IMR-90 (cell line): ENCODE measurements at regions not wholly inside any gene's neighbourhood (a gene's known extent, or its start where the extent isn't known, plus 50 kb on each side); places are given as distances from the start of the nearest gene placed in this dataset.
A peak's percentile ranks its signal among the peaks of the same experiment; 100 is the strongest.

Experiments
- ATAC-seq: fragments of 200-7000 bp; cut with Tn5 transposase; 2 replicates; pipeline ENCODE4 v1.9.1; 2020; ENCODE audit warnings: low read depth, mild to moderate bottlenecking, moderate library complexity
- BruUV-seq: library from RNA; stranded (reverse); fragments of 400-500 nt; replicated peaks from 2 replicates; lab custom pipeline; 2021; lab: Mats Ljungman, UMichigan
- CTCF ChIA-PET: fragments of 300-600 bp; formaldehyde crosslinking; extraction: SDS; loops from one replicate; lab custom pipeline; 2021; ENCODE audit warnings: antibody characterized with exemption; lab: Yijun Ruan, JAX
- POLR2A ChIA-PET: fragments of 300-600 bp; sonication (Branson Sonifier 250); formaldehyde crosslinking; loops from one replicate; lab custom pipeline; 2022; ENCODE audit warnings: antibody characterized with exemption; ENCODE audit not compliant: unreplicated experiment; lab: Charles Lee
- DNase-seq: peaks from one replicate; pipeline ENCODE4 v3.0.0; 2013
- H2AFZ ChIP-seq: replicated peaks from 2 replicates; pipeline ENCODE3; 2013; ENCODE audit warnings: low read length, mild to moderate bottlenecking; ENCODE audit not compliant: poor library complexity
- H2AK5ac ChIP-seq: 2 replicates; pipeline ENCODE4 v1.6.1; 2013; ENCODE audit warnings: low read depth, low read length, inconsistent platforms
- H2AK9ac ChIP-seq: replicated peaks from 2 replicates; pipeline ENCODE3; 2013; ENCODE audit warnings: mild to moderate bottlenecking, low read depth, low read length, moderate library complexity; ENCODE audit not compliant: poor library complexity
- H2BK120ac ChIP-seq: 2 replicates; pipeline ENCODE4 v1.6.1; 2013; ENCODE audit warnings: low read depth, low read length, inconsistent platforms
- H2BK15ac ChIP-seq: 3 replicates; pipeline ENCODE4 v1.6.1; 2013; ENCODE audit warnings: low read depth, low read length, inconsistent platforms
- H2BK20ac ChIP-seq: 2 replicates; pipeline ENCODE4 v1.6.1; 2013; ENCODE audit warnings: low read depth, mild to moderate bottlenecking, inconsistent platforms, low read length, moderate library complexity
- H2BK5ac ChIP-seq: 2 replicates; pipeline ENCODE4 v1.6.1; 2013; ENCODE audit warnings: mild to moderate bottlenecking, low read depth, low read length, inconsistent platforms; ENCODE audit not compliant: poor library complexity, severe bottlenecking
- H3K14ac ChIP-seq: replicated peaks from 2 replicates; pipeline ENCODE4 v1.6.1; 2013; ENCODE audit warnings: low read depth, low read length, inconsistent platforms
- H3K18ac ChIP-seq: 2 replicates; pipeline ENCODE4 v1.6.1; 2013; ENCODE audit warnings: low read depth, low read length, control low read depth
- H3K23ac ChIP-seq: 2 replicates; pipeline ENCODE4 v1.6.1; 2013; ENCODE audit warnings: low read depth, low read length, inconsistent platforms
- H3K27ac ChIP-seq: 2 replicates; pipeline ENCODE4 v1.5.1; 2013; ENCODE audit warnings: mild to moderate bottlenecking, control low read depth, low read length; ENCODE audit not compliant: insufficient read depth
- H3K27me3 ChIP-seq: 2 replicates; pipeline ENCODE4 v1.6.1; 2013; ENCODE audit warnings: low read length; ENCODE audit not compliant: control insufficient read depth, insufficient read depth
- H3K36me3 ChIP-seq: 2 replicates; pipeline ENCODE4 v1.6.1; 2013; ENCODE audit warnings: low read length, mixed read lengths; ENCODE audit not compliant: control insufficient read depth, insufficient read depth
- H3K4ac ChIP-seq: 2 replicates; pipeline ENCODE4 v1.6.1; 2013; ENCODE audit warnings: low read depth, low read length, inconsistent platforms
- H3K4me1 ChIP-seq: 2 replicates; pipeline ENCODE4 v1.6.1; 2013; ENCODE audit warnings: low read length, mixed read lengths; ENCODE audit not compliant: control insufficient read depth, insufficient read depth
- H3K4me2 ChIP-seq: 2 replicates; pipeline ENCODE4 v1.6.1; 2013; ENCODE audit warnings: low read depth, mild to moderate bottlenecking, control low read depth, low read length, moderate library complexity
- H3K4me3 ChIP-seq: 2 replicates; pipeline ENCODE4 v1.5.1; 2013; ENCODE audit warnings: low read depth, mild to moderate bottlenecking, control low read depth, low read length, moderate library complexity; ENCODE audit not compliant: insufficient read depth
- H3K56ac ChIP-seq: 2 replicates; pipeline ENCODE4 v1.6.1; 2013; ENCODE audit warnings: low read length, inconsistent platforms; ENCODE audit not compliant: insufficient read depth; ENCODE audit errors: extremely low read depth
- H3K79me1 ChIP-seq, 2 experiments: 2 replicates each; pipeline ENCODE4 v1.6.1; 2013; ENCODE audit warnings: low read length in 2 of 2, inconsistent platforms in 1 of 2, low read depth in 1 of 2
- H3K9ac ChIP-seq: 2 replicates; pipeline ENCODE4 v1.6.1; 2013; ENCODE audit warnings: low read depth, low read length, control low read depth
- H3K9me1 ChIP-seq: 2 replicates; pipeline ENCODE4 v1.6.1; 2013; ENCODE audit warnings: low read length, inconsistent platforms; ENCODE audit not compliant: insufficient read depth
- H3K9me3 ChIP-seq: 2 replicates; pipeline ENCODE4 v1.6.1; 2013; ENCODE audit warnings: low read length; ENCODE audit not compliant: control insufficient read depth, insufficient read depth
- H4K20me1 ChIP-seq: 2 replicates; pipeline ENCODE4 v1.6.1; 2013; ENCODE audit warnings: low read length, inconsistent platforms; ENCODE audit not compliant: insufficient read depth
- H4K5ac ChIP-seq: 2 replicates; pipeline ENCODE4 v1.6.1; 2013; ENCODE audit warnings: mild to moderate bottlenecking, low read depth, low read length, control low read depth
- H4K8ac ChIP-seq, 2 experiments: 2 replicates each; pipeline ENCODE4 v1.6.1; 2013; ENCODE audit warnings: low read depth in 2 of 2, low read length in 2 of 2, control low read depth in 1 of 2, inconsistent platforms in 1 of 2
- H4K91ac ChIP-seq: 2 replicates; pipeline ENCODE4 v1.6.1; 2013; ENCODE audit warnings: low read depth, low read length, inconsistent platforms; ENCODE audit not compliant: insufficient read depth
- CEBPB ChIP-seq: IDR thresholded peaks from 2 replicates; pipeline ENCODE4 v1.6.1; 2012; ENCODE audit warnings: low read depth, low read length, improper control_type of control experiment
- CHD1 ChIP-seq: IDR thresholded peaks from 2 replicates; pipeline ENCODE4 v1.6.1; 2012; ENCODE audit warnings: low read depth, low read length, improper control_type of control experiment
- FOS ChIP-seq: fragments of 150-350 bp; IDR thresholded peaks from 2 replicates; pipeline ENCODE4 v1.6.1; 2016; ENCODE audit warnings: low read depth, low read length
- NFE2L2 ChIP-seq: fragments of 150-350 bp; IDR thresholded peaks from 2 replicates; pipeline ENCODE4 v1.6.1; 2016; ENCODE audit warnings: low read depth, mild to moderate bottlenecking, low read length
- WGBS, 2 experiments: methylation state at CpG; one replicate each; pipeline versions ENCODE4 v1.1.5 to v1.1.7; 2013; ENCODE audit warnings: missing lambda C conversion rate in 2 of 2; ENCODE audit not compliant: insufficient read length in 1 of 2; ENCODE audit errors: extremely low coverage in 2 of 2; 5-methylcytosine and 5-hydroxymethylcytosine counted together
- dilution Hi-C: fragments of 300-500 bp; cut with HindIII; formaldehyde crosslinking; loops from one replicate; pipeline ENCODE4 v1.14.3; 2018; ENCODE audit warnings: low sequenced_read_pairs; ENCODE audit not compliant: unreplicated experiment
- in situ Hi-C: fragments of 300-500 bp; cut with MboI; formaldehyde crosslinking; loops from 3 replicates; pipeline ENCODE4 v1.14.3; 2019; ENCODE audit warnings: low sequenced_read_pairs, inconsistent platforms, mixed read lengths
- intact Hi-C: fragments of 100-400 bp; cut with micrococcal nuclease; formaldehyde crosslinking; loops from 2 replicates; pipeline ENCODE4 v1.10.0; 2022

- BruUV-seq: no TSS peak
- H3K18ac ChIP-seq: no peak overlapping the region; the same call in 1 of the 2 replicates
- H3K4me3 ChIP-seq: no peak overlapping the region
- DNase-seq (peak; percentile 27), ATAC-seq (no peak)
- H3K9ac ChIP-seq: no peak overlapping the region
- in situ Hi-C loops: no loop called here
- peaks cover 2 to 14% of the 10 kb centered on the region in 2 experiments; a peak in 2 of 4 replicates for H3K79me1 ChIP-seq
- dilution Hi-C loops: no loop called here
- ChIA-PET POLR2A (interaction anchor here (0.7 kb wide), 1 partner anchor 77 kb away, joined by 3 read pairs; no protein-coding TSS in a partner anchor), CTCF (interaction anchor here (0.7 kb wide), 1 partner anchor 11 kb away, joined by 3 read pairs; no protein-coding TSS in a partner anchor)
- no peak overlapping the region for H3K27ac ChIP-seq
- no peaks in the 10 kb centered on the region for H3K9me3 ChIP-seq
- 0 out of 2 replicates have a peak overlapping the region, but pooled peaks have one; percentile 39 for H4K5ac ChIP-seq
- H3K27me3 ChIP-seq: no peaks in the 10 kb centered on the region
- H3K56ac ChIP-seq: no peak overlapping the region
- H3K4me1 ChIP-seq: peaks cover 24% of the 10 kb centered on the region
- peak overlapping the region; percentile 55 for H2BK120ac ChIP-seq
- no peak overlapping the region for H2BK5ac ChIP-seq
- H4K91ac ChIP-seq: peak overlapping the region; percentile 24; the same call in 1 of the 2 replicates
- peak overlapping the region; percentile 61 for H2AFZ ChIP-seq
- peak overlapping the region; percentile 27; the same call in 2 of the 3 replicates for H2BK15ac ChIP-seq
- peak overlapping the region; percentile 25 for H3K4ac ChIP-seq
- no peak for TF ChIP-seq FOS
- TF ChIP-seq CHD1: no peak
- TF ChIP-seq CEBPB: no peak
- TF ChIP-seq NFE2L2: peak; percentile 82
- H2AK5ac ChIP-seq: peak overlapping the region; percentile 51
- peak overlapping the region; percentile 63 for H2AK9ac ChIP-seq
- no peak overlapping the region for H3K4me2 ChIP-seq
- H3K23ac ChIP-seq: 0 out of 2 replicates have a peak overlapping the region, but pooled peaks have one; percentile 19
- intact Hi-C loops: no loop called here
- H4K8ac ChIP-seq: peak overlapping the region in 1 of 2 experiments; percentile 69; a peak in 1 of 4 replicates
- no peaks in the 10 kb centered on the region for H4K20me1 ChIP-seq
- H3K36me3 ChIP-seq: no peaks in the 10 kb centered on the region
- peak overlapping the region; percentile 55 for H2BK20ac ChIP-seq
- peaks cover 17% of the 10 kb centered on the region for H3K9me1 ChIP-seq
- H3K14ac ChIP-seq: peak overlapping the region; percentile 68
- no CpG with 5 or more reads among the region's 1 CpG for WGBS, 2 experiments
Measured at GRCh38 chr5:142388696-142389095, 63.9 kb upstream of the SPRY4 start.
